T-helper 9 cell (primary cell): ENCODE measurements at regions not wholly inside any gene's neighbourhood (a gene's known extent, or its start where the extent isn't known, plus 50 kb on each side); places are given as distances from the start of the nearest gene placed in this dataset.

Source experiments
- DNase-seq: peaks from one replicate; pipeline ENCODE4 v3.0.0-alpha.2; 2020

DNA sequence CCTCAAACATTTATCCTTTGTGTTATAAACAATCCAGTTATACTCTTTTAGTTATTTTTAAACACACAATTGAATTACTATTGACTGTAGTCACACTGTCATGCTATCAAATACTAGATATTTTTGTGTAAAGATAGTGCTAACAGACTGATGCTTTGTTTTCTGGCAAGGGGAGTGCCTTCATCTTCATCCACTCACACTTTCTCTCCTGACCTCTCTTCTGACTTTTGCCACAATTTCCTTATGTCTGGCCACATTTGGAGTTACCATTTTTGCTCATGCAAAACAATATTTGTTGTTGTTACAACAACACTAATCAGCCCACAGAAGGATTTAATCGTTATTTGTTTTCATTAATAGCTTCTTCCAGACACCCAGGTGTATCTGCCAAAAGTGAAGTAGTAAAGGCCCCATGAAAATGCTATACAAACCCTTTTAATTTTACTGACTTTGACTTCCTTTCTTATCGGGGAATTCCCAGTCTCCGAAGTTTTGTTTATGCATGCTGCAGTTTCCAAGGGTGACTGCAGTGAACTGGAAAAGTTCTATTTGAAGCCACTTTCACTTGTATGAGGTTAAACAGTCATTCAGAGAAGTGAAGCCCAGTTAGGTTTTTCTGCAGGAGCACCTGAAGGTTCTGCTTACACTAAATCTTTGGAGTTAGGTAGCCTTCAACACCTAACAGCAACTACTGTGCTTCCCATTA, 66.1 kb upstream of the FRY start:
- no peak for DNase-seq

DNA sequence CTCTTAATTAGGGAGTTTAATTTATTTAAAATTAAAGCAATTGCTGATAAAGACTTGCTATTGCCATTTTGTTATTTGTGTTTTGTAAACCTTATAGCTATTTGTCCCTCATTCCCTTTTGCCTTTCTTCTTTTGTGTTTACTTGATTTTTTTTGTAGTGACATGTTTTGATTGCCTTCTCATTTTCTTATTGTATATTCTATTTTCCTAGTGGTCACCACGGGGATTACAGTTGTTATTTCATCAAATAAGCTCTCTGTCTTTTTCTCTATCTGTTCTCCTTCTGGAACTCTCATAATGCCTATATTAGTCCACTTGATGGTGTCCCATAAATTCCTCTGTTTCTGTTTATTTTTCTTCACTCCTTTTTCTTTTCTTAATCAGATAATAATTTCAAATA, 64.4 kb upstream of the FRY start:
- no peak for DNase-seq

DNA sequence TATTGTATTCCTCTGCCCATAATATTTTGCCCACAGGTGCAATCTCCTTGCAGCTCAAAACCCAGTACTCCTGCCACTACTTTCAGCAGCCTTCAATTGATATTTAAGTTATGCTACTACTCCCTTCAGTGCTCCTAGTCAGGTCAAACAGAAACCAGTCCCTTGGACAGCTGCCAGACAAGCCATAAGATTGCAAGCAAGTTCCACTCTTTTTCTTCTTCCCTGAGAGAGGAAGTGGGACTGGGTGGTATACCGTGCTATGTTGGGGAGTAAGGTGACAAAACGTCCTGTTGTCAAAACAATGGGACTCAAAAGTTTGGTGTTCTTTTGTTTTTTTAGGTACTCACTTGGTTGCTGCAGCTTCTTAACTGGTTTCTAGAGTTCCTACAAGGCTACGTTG, 63.1 kb upstream of the FRY start:
- DNase-seq: no peak

DNA sequence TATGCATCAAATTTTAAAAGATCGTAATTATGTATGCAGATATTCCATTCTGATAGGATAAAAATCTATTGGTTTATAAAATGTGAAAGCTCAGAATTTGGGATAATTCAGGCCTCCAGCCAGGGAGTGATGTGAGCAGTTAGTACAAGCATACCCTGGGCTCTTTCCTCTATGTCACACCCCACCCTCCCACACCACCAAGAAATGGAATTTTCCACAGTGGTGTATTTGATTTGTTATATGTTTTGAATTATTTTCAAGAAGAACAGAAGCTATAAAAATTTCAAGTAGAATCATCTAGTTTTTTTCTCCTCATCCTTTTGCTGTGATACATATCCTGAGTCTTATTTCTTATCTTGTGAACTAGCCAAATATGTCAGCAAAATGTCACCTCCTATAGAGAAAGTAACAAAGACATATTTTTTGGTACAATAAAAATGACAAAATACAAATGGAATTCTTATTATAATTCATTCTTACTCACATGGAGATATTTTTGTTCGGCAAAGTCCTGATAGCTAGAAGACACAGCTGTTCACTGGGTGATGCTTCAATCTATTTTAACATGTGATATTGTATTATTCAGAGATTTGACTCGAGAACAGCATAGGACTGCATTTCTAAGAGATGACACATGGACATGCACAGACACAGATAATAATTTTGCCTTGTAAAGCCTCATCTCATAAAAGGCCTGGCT, 61.2 kb upstream of the FRY start:
- DNase-seq: no peak

DNA sequence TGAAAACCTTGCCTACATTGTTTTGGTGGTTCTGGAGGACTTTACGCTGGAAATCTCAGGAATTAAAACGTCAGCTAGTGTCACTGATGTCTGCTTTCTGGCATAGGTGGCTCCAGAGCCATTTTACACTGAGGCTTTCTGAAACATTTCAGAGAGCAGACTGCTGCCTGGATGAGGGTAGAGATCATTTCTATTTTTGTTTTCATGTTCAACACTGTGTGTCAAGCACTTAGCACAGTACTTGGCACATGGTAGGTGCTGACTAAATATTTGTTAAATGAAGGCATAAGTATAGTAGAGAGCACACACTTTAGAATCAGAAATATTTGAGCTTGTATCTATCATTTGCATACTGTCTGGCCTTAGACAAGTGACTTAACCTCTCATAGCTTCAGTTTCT, 59.1 kb upstream of the FRY start:
- no peak for DNase-seq

DNA sequence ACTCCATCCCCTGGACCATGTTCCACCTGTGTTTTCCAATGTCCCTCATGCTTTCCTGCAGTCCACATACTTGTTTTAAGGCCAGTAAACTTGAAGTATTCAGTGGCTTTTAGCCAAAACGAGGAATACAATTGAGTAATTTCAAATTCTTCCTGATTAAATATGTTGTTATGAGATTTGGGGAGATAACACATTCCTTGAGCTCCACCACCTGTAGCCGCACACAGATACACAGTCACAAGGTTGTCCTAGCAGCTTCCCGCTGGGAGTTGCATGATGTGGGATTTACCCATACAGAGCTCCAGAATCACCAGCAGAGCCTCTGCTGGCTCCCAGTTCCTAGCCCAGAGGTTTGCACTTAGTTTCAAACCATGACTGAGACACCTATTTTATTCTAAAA, 53.6 kb upstream of the FRY start:
- no peak for DNase-seq

DNA sequence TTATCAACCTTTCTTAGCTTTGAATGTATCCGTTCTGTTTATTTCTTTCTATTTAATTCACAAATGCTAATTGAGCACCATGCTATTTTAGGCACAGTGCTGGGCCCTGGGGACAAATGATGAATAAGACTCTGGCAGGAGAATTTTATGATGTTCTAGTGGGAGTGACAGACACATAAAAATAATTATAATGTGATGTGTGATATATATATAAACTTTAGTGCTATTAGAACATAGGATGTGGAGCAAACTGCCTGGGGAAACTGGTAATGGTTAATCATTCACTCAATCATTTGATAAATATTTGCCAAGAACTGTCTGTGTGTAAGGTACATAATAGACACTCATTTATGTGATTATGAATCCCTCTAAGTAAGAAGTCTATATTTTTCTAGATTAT, 50.7 kb upstream of the FRY start:
- no peak for DNase-seq
